NCI-H2029 treated with DMSO at 0.1 percent for 48 hours (cell line): ENCODE measurements at regions not wholly inside any gene's neighbourhood (a gene's known extent, or its start where the extent isn't known, plus 50 kb on each side); places are given as distances from the start of the nearest gene placed in this dataset.

Source experiments
- DNase-seq: peaks from one replicate; lab custom pipeline; 2025; lab: John Stamatoyannopoulos, UW

DNA sequence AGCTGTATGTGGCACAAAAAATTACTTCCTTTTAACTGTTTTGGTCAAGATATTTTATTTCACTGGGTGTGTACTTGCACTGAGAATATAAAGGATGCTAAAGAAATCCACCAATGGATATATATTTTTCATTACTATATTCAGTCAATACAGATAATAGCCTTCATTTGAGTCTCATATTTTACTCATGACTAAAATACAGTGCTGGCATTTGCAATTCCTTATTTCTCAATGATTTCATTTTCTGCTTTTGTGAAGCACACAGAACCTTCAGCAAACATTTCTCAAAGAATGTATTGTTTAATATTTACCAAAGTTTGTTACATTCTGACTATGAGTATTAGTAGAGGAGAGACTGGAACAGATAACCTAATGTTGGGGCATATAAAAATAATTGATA lies 93.2 kb upstream of the SOX5 start:
- DNase-seq, result no peak

DNA sequence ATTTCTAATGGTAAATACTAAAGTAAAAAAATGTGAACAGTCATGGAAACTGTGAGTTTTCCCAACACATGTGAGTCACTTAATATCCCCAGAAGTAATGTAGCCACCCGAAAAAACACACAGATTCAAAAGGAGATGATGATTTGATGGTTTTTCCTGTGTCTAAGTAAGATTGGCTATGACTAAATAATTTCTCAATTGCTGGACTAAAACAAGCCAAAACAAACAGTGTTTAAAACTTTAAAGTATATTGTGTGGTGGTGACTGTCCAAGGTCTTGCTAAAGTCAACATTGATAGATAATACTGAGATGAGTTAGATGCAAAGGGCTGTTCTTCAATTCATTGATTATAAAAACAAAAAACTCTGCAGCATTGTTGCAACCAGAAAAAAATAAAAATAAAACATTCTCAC lies 89.6 kb upstream of the SOX5 start:
- no peak for DNase-seq

DNA sequence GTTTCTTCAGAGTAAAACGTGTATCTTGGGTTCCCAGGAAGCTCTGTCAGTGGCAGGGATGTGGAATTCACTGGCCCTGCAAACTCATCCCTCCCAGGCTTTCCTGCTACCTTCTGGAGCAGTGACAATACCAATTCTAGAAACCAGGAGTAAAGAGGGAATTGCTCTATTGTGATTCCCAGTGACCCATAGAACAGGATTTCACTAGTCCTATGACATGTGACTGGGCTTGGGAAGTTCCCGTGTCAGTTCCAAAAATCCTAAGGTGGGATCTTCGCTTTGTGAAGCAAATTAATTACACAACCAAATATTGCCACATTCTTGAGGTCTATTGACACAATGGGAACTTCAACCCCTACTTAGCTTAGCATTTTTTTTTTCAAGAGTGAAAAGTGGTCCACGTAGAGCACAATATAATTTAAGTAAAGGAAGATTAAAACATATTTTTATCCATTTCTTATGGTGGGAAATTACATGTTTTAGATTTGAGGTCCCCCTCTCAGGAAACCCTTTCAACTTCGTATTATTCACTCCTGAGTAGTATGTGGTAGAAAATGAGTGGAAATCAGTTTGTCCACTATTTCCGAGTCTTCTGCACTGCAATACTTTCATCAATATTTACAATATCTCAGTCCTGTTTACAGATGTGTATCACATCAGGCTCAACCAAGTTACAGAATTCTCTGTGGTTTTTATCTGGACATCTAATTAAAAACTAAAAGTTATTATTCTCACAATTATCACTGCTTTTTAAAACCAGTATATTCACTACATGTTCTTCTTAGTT lies 88.9 kb upstream of the SOX5 start:
- no peak for DNase-seq

DNA sequence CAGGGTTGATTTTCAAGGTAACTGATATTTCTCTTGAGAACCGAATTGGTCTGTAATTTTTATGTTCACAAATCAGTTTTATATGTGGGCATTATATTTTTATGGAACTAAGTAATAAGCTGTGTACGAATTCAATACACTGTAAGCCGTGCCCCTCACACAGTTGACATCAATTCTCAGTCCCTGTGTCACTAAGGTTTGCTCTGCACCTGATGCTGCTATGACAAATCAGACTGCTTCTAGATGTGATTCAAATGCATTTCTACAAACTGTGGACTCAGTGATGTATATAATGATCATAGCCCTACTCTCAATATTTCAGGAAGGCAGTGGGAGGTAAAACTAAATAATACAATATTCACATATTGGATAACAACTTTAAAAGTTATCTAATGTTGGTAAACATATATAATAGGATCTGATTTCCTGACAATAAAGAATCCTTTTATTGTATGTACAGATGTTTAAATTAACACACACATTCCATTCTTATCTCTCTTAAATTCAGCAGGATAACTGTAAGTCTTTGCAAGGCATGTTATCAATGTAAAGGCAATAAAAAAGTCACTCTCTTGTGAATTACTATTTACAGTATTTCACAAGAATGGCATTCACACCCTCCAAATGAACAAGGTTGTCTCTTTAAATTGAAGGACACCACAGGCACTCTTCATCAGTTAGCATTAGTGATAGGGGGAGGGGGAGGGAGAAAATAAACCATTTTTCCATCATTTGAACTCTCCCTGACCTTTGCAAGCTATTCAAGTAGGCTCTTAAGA lies 87.2 kb upstream of the SOX5 start:
- DNase-seq, result no peak

DNA sequence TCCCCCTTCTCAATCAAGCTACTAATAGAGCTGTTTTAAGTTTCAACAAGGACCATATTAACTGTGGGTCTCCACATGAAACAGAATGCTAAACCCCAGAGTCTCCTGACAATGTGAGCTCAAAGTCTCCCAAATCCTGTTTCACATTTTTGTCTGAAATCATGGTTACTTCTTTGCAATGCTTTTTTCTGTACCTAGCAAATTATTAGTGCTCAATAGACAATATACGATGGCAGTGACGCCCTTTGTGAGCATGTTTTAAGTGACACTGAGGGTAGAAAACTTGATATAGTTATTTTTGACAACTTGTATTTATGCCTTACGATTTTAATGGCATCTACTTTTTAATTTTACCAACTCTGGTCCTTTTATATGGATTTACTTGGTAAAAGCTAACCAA lies 85.4 kb upstream of the SOX5 start:
- DNase-seq, result no peak

DNA sequence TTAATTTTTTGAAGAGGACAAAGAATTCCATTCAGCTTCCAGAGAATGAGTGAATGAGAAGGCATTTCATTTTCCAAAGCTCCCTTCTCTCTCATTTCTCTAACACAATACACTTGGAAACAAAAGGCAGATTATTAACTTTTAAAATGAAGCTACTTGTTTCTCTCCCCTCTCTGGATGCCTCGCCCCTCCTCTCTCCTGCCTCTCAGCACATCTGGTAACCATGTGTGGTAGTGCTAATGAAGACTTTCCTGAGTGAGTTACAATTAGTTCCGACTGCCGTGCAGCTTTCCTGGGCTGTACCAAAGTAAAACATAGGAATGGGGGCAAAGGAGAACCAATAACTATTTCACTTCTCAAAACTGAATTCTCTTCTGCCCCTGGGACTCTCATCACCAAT lies 84.7 kb upstream of the SOX5 start:
- DNase-seq, result no peak

DNA sequence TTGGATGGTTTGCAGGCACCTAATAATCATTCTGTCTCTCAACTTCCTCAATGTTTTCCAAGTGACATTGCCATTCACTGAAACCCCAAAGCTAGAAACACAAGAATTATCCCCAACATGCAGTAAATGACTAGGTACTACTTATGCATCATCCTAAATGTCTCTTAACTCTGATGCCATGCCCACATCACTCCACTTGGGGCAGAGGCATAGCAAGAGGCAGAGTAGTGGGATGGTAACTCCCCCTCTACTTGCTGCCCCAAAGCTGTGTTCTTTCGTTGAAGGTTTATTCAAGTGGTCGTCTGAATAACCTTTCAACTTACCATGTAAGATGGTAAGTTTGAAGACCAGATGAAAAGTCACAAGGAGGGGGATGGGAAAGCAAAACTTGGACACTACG lies 77.9 kb upstream of the SOX5 start:
- no peak for DNase-seq

DNA sequence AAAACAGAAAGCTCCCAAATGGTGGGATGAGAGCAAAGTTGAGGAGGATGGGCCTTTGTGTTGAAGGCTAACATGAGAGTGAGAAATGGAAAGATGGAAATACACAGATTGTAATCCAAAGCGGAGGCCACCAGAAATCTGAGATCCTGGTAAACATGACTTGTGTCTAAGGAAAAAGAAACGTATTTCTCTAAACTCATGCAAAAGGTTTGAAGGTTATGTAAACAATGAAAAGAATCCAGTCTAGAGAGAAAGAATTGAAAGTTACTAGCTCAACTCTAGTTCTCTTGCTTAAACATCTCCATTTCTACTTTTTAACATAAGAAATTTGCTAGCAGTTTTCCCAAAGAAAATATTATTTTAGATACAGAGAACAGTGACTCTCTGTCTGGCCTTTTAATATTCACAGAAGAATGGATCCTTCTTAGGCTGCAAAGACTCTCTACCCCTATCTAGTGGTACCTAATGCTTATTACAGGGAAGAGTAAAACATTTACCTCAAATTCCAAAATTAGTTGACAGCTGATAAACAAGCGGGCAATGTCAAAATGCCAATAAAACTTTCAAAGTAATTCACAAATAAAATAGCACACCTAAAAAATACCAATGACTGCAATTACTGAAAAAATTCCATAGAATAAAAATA lies 75.8 kb upstream of the SOX5 start:
- no peak for DNase-seq

DNA sequence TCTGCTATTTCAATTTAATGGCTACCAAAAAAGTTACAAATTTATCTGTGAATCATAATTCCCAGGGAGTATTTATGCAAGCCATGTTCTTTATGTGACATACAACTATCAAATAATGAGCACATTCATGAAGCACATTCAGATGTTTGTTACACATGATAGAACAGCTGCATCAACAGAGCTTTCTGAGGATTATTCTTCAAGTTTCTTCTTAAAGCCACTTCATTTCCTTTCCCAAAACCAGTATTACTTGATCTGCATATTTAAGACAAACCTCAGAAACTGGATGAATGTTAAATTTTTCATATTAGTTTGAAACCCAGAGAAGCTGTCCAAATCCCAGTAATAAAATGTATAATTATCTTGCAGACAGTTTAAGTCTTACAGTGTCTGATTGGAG lies 73.6 kb upstream of the SOX5 start:
- DNase-seq, result no peak

DNA sequence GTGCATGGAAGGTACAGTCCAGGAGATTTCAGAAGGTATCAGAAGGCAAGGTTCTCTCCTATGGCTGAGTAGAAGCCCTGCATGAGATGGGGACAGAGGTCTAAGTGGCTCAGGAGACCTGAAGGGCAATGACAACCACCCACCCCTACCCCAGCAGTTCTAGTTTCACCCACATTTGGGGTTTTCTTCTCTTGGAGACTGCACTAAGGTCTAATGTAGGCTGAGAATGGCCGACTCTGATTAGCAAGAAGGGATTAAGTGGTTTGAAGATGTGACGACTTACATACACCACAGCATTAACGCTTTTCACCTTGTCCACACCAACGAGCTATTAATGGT lies 71.7 kb upstream of the SOX5 start:
- no peak for DNase-seq

DNA sequence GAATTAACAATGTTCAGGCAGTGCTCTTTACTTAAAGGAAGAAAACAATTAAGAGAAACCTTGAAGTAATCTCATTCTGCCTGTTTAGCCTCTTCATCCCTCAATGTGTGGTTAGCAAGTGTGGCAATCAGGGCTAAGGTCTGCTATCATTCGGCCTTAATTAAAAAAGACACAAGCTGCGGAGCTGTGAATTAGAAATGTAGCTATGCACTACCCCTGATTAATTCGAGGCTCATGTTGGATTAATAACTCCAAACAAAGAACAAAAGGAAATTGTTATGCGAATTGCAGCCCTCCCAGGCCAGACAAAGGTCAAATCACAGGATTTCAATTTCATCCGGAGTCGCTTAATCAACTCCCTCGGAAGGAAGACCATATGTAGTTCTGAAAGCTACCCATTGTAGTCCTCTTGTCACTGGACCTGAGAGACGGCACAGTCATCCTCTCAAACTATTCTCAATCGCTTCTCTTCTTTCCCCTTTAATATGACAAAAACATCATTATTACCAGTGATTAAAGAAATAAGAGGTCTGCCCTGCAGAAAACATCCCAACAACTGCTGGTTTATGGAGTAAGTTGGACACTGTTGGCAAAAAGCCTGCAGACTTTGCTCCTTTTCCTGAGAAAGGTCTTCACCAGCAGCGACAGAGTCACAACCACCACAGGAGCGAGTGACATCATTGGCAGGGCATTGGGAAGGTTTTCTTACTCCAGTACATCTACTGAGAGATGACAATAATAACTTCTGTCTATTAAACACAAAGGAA lies 71.1 kb upstream of the SOX5 start:
- no peak for DNase-seq

DNA sequence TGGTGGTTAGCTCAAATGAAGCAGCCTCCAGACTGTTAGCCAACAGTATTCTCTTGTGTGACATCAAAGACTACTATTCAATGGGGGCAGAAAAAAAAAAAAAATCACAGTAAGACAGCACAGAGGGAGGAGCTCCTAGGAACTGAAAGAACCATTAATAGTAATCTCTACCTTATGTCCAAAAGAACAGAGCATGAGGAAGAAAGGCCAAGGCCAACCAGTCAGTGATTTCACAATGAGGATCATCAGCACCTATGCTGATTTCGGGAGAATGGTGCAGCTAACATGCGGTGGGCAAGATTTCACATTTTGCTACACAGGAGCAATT lies 66.3 kb upstream of the SOX5 start:
- DNase-seq, result no peak

DNA sequence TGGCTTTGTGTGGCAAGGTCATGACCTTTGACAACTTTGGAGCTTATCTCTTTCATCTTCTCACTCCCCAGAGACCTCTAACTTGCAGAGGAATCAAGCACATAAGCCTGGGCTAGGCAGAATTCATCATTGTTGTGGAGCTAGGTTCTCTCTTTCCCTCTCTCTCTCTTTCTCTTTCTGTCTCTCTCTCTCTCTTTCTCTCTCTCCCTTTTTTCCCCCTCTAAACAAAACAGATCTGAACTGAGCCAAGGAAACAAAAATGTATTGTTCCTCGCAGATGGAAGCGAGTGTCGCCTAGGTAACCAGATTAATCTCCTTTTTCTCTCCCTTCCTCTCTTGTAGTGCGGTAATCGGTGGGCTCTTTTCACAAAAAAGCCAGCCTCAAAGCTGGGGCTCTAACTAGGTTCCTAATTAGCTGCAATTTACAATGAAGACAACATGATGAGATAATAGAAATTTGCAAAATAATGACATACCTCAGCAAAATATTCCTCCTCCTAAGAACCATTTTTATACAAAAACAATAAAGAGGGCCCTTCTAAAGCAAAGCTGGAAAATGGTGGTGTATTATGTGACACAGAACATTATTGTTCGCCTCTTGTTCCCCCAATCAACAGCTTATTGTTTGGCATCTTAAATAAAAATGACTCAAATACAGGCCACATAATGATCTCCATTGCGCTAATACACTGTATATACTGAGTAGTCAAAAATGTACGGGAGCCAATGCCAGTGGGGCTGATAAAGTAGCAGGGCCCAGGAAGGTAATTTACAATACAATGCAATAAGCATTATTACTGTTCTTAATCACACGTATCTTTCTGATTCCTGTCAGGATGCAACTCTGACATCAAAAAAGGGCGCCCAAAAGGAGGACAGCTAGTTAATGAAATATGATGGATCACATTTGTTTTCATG lies 65.7 kb upstream of the SOX5 start:
- DNase-seq, result no peak

DNA sequence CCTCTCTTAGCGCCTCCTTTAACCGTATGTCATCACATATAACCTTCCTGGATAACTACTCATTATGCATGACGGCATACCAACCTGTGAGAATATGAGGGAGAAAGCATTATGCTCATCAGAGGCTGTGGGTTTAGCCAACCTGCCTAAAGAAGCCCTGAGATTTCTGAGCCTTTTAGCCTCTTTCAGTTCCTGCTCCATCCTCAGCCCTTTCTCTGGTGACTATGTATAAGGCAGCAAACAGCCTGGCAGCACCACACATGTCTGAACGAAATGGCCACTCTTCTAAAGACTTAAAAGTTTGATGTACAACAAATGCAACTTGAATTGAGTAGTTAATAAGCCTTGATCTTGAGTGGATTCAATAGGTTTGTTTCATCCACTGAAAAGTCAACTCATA lies 64.8 kb upstream of the SOX5 start:
- DNase-seq, result no peak

DNA sequence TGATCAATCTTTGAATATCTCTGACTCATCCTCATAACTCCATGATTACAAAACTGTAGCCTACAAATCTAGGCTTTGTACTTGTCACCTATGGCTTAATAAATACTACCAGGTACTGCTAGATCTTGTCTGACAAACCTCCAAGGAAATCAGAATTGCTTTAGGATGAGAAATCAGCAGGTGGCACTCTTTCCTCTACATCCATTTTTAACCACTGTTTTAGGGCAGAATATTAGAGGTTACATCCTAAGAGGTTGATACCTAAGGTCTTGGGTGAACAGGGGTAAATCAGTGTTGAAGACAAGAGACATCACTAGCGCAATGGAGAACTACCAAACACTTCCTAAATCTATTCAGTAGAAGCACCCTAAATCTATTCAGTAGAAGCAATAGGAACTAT lies 63.1 kb upstream of the SOX5 start:
- no peak for DNase-seq

DNA sequence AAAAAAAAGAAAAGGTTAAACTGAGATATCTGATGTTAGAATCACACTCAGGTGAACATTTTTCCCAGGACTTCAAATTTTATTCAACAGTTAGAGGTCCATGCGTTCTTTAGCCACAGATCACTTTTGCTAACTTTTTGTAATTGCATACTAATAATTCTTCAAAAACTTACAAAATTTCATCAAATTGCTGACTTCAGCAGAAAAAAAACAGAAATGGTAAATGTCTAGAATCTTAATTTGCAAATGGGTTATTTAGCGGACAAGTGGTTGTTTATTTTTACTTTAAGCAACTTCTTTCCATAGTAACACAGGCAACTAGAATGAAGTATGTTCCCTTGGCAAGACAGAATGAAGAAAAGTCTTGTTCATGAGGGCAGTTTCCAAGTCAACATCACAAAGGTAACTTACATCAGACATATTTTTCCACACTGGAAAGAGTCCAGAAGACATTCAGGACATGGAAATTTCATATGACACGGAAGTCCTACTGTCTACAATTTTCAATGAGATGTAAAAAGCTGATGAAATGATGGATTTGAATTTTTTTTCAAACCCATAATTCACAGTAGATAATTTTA lies 62.5 kb upstream of the SOX5 start:
- DNase-seq, result no peak

DNA sequence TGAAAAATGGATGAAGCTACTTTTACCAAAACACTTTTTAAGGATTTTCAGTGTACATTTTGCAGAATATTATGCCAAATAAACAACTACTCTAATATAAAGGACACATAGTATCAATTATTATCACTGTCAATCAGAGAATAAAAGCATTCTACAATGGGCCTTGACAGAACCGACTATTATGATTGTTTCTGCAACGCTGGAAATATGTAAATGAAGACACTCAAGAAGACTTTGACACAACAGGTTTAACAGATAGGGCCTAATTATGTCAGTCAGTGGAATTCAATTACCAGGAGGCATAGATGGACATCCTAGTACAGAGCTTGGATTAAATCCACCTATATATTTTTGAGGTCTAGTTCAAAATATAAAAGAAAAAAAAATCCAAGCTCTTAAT lies 58.7 kb upstream of the SOX5 start:
- DNase-seq, result no peak
